ENCODE measurements at regions not wholly inside any gene's neighbourhood (a gene's known extent, or its start where the extent isn't known, plus 50 kb on each side); places are given as distances from the start of the nearest gene placed in this dataset.

- Histone ChIP-seq H2BK15ac (ENCODE audit: low read length) (no peak overlapping the region), H3K23me2 (ENCODE audit: low read depth, low read length) (no peaks in the 10 kb centered on the region), H3K4me3 (ENCODE audit: extremely low read depth in 1 of 4, insufficient read depth in 2 of 4, low read depth in 3 of 4, low read length in 4 of 4) (no peak overlapping the region), H3K79me1 (ENCODE audit: low read depth, low read length) (no peaks in the 10 kb centered on the region), H3K27ac (ENCODE audit: low read depth, low read length) (no peak overlapping the region), H2AFZ (ENCODE audit: low read length) (no peak overlapping the region), H2AK5ac (ENCODE audit: low read depth, low read length) (no peak overlapping the region), H3K9me3 (ENCODE audit: insufficient read depth in 2 of 2, low read depth in 1 of 2, low read length in 1 of 2) (peaks cover 4 to 6% of the 10 kb centered on the region in 2 experiments; a peak in 3 of 4 replicates), H3K23ac (ENCODE audit: insufficient read length) (no peak overlapping the region), H3K18ac (ENCODE audit: extremely low read depth, low read length) (no peak overlapping the region), H4K5ac (ENCODE audit: insufficient read length, low read depth, low read length) (no peak overlapping the region), H3K4ac (replicated peaks; ENCODE audit: insufficient read length, low read depth, low read length) (no peak overlapping the region), H3K4me2 (ENCODE audit: insufficient read depth in 1 of 2, low read depth in 2 of 2, low read length in 2 of 2) (no peak overlapping the region), H3K27me3 (replicated peaks in 1 of 4; ENCODE audit: control insufficient read depth in 3 of 4, extremely low read depth in 1 of 4, insufficient read depth in 3 of 4, low read length in 3 of 4) (no peaks in the 10 kb centered on the region), H3K36me3 (ENCODE audit: control insufficient read depth in 2 of 4, insufficient read depth in 4 of 4, low read length in 3 of 4) (no peaks in the 10 kb centered on the region), H2BK120ac (replicated peaks; ENCODE audit: low read depth, low read length) (no peak overlapping the region), H3K14ac (ENCODE audit: insufficient read length) (no peak overlapping the region), H2BK12ac (ENCODE audit: low read depth, low read length) (no peak overlapping the region), H3K4me1 (replicated peaks in 1 of 4; ENCODE audit: control insufficient read depth in 3 of 4, insufficient read depth in 4 of 4, low read length in 3 of 4) (peaks cover 0 to 3% (median 0%) of the 10 kb centered on the region in 4 experiments; a peak in 1 of 7 replicates), H3K79me2 (ENCODE audit: control insufficient read depth in 1 of 2, insufficient read depth in 2 of 2, low read length in 2 of 2) (no peaks in the 10 kb centered on the region), H4K91ac (replicated peaks; ENCODE audit: insufficient read length, low read length) (no peak overlapping the region), H3K9ac (replicated peaks in 1 of 4; ENCODE audit: extremely low read depth in 1 of 4, low read depth in 3 of 4, low read length in 3 of 4) (no peak overlapping the region), H3K56ac (replicated peaks; ENCODE audit: insufficient read length, low read depth, low read length) (no peak overlapping the region), H4K8ac (ENCODE audit: extremely low read depth, insufficient read depth, low read length) (no peak overlapping the region), H2BK20ac (ENCODE audit: low read length) (no peak overlapping the region), H4K20me1 (replicated peaks in 1 of 2; ENCODE audit: control insufficient read depth in 1 of 2, insufficient read depth in 2 of 2, low read length in 2 of 2) (no peaks in the 10 kb centered on the region), H2BK5ac (ENCODE audit: low read depth, low read length) (no peak overlapping the region)
- FAIRE-seq (no peak), DNase-seq (ENCODE audit: low read depth in 1 of 2, low spot score in 2 of 2) (no peak)
- CTCF ChIA-PET (ENCODE audit: partially characterized antibody), result interaction anchor here (0.8 kb wide), 1 partner anchor 13 kb away, joined by 4 read pairs; no protein-coding TSS in a partner anchor
- POLR2A ChIA-PET (ENCODE audit: partially characterized antibody), result no interaction called here
- WGBS, 2 experiments (ENCODE audit: extremely low coverage in 1 of 2, insufficient coverage in 1 of 2, insufficient read length in 1 of 2, insufficient replicate concordance in 2 of 2, low coverage in 1 of 2, low lambda C conversion rate in 2 of 2, missing lambda C conversion rate in 1 of 2), result 80% methylated on average over 2 of the region's 2 CpGs; no CpG with 5 or more reads in 1 of the 2 experiments
- TF ChIP-seq MAFK (IDR thresholded peaks at IDR 0.05; ENCODE audit: low read depth, low read length), result no peak
- TF ChIP-seq PHF8 (conservative IDR thresholded peaks at IDR 0.05; ENCODE audit: low read depth, low read length), result no peak
- no peak for TF ChIP-seq ASH2L (IDR thresholded peaks at IDR 0.05; ENCODE audit: low read length)
- no peak for TF ChIP-seq TCF12 (IDR thresholded peaks at IDR 0.05; ENCODE audit: low read depth, low read length)
- TF ChIP-seq CREB1 (IDR thresholded peaks at IDR 0.05), result no peak
- no peak for TF ChIP-seq CBX8 (IDR thresholded peaks at IDR 0.05; ENCODE audit: borderline replicate concordance, low read depth, low read length)
- TF ChIP-seq SIX5 (IDR thresholded peaks at IDR 0.05; ENCODE audit: low read depth, low read length), result no peak
- no peak for TF ChIP-seq SP1 (IDR thresholded peaks at IDR 0.05; ENCODE audit: low read depth, low read length)
- no peak for TF ChIP-seq SRF (IDR thresholded peaks at IDR 0.05; ENCODE audit: low read depth, low read length)
- no peak for TF ChIP-seq CHD1 (IDR thresholded peaks at IDR 0.05; ENCODE audit: low read depth, low read length)
- TF ChIP-seq BACH1 (IDR thresholded peaks at IDR 0.05; ENCODE audit: low read length), result no peak
- TF ChIP-seq CHD2 (IDR thresholded peaks at IDR 0.05; ENCODE audit: low read length), result no peak
- no peak for TF ChIP-seq SP2 (IDR thresholded peaks at IDR 0.05; ENCODE audit: low read length)
- TF ChIP-seq RAD21 (IDR thresholded peaks at IDR 0.05 in 1 of 2, conservative IDR thresholded peaks at IDR 0.05 in 1 of 2; ENCODE audit: low read depth in 2 of 2, low read length in 2 of 2), result no peak
Measured at GRCh38 chr9:32292611-32293010, 91.8 kb upstream of the ACO1 start.
